ENCODE measurements at regions not wholly inside any gene's neighbourhood (a gene's known extent, or its start where the extent isn't known, plus 50 kb on each side); places are given as distances from the start of the nearest gene placed in this dataset.

DNA sequence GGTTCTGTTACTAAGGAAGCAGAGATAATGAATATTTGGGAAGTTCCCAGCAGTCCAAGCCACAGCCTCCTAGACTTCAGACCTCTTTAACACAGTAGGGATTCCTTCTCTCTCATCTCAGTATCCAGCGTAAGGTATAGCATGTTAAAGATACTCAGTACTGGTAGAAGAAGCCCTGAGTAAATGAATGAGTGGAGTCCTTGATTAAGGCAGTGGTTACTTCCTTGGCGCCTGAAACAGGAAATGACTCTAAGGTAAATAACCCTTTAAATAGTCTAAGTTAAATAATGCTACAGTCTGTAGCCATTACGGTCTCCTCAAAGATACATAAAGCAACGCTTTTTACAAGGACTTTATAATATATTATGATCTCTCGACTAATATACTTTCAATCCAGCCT, 650.8 kb upstream of the MIR17HG start:
- no peak for TF ChIP-seq GATA3 (IDR thresholded peaks at IDR 0.05; ENCODE audit: low read depth, low read length)

DNA sequence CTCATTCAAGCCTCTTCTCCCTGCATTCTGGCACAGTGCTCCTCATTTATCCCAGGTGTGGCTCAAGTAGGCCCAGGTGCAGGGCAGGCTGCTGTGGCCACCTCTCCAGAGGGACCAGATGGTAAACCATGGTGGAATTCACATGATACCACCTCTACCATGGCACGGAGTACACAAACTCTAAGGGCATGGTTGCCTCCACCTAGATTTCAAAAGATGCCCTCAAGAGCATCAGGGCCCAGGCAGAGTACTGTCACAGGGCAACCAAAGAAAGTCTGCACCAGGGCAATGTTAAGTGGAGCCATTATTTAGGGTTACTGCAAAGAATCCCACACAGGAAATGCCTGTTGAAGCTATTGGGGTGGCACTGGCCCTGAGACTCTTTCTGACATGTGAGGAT, 647.1 kb upstream of the MIR17HG start:
- TF ChIP-seq GATA2 (IDR thresholded peaks at IDR 0.05; ENCODE audit: low read depth, low read length) (no peak), GATA3 (IDR thresholded peaks at IDR 0.05; ENCODE audit: low read depth, low read length) (no peak)

- TF ChIP-seq GATA2 (IDR thresholded peaks at IDR 0.05; ENCODE audit: low read depth, low read length) (no peak), GATA3 (IDR thresholded peaks at IDR 0.05; ENCODE audit: low read depth, low read length) (no peak)
These were observed 646.2 kb upstream of the MIR17HG start for GRCh38 chr13:90701264-90701663.

- TF ChIP-seq GATA2 (IDR thresholded peaks at IDR 0.05; ENCODE audit: low read depth, low read length) (no peak), GATA3 (IDR thresholded peaks at IDR 0.05; ENCODE audit: low read depth, low read length) (no peak)
These were observed 645.4 kb upstream of the MIR17HG start for GRCh38 chr13:90702050-90702449.

DNA sequence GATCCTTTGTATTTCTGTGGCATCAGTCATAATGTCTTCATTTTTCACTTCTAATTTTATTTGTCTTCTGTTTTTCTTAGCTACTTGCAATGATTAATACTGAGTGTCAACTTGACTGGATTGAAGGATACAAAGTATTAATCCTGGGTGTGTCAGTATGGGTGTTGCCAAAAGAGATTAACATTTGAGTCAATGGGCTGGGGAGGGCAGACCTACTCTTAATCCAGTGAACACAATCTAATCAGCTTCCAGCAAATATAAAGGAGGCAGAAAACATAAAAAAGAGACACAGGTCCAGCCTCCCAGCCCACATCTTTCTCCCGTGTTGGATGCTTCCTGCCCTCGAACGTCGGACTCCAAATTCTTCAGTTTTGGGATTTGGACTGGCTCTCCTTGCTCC, 640.9 kb upstream of the MIR17HG start:
- TF ChIP-seq GATA3 (IDR thresholded peaks at IDR 0.05; ENCODE audit: low read depth, low read length) (no peak), GATA2 (IDR thresholded peaks at IDR 0.05; ENCODE audit: low read depth, low read length) (no peak)

DNA sequence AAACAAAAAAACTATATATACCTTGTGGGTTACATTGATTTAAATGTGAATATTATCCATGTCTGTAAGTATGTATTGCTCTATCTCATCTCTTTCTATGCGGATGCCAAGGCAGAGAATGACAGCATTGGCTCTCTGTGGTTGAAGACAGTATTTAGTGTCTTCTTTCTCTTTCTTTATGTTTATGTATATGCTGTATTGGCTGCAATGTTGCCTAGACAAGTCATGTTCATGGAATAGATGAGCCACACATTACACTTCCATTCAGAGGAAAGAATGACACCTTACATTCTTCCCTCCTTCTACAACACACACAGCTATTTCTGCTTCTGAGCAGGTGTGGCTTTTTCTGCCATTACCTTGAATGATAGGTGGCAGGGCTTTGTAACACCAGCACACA, 639.4 kb upstream of the MIR17HG start:
- TF ChIP-seq GATA3 (IDR thresholded peaks at IDR 0.05; ENCODE audit: low read depth, low read length): no peak
- no peak for TF ChIP-seq GATA2 (IDR thresholded peaks at IDR 0.05; ENCODE audit: low read depth, low read length)

DNA sequence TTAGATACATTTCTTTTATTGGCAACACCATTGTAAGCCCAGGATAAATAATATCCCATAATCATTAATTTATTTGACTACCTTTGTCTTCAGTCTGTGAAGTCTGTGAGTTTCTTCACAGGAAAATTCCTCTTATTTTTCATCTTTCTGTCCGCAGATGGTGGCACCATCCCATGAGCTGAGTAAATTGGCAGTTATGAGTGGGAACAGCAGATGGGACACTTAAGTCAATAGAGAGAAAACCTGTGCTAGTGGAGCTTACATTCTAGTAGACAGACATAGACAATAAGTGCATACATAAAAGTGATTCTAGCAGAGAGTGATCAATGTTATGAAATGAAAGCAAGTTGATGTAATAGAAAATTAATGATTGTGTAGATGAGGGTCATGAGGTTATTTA, 638.2 kb upstream of the MIR17HG start:
- TF ChIP-seq GATA3 (IDR thresholded peaks at IDR 0.05; ENCODE audit: low read depth, low read length) (no peak), GATA2 (IDR thresholded peaks at IDR 0.05; ENCODE audit: low read depth, low read length) (no peak)

GRCh38 chr13:90710164-90710759, 637.2 kb upstream of the MIR17HG start:
- TF ChIP-seq GATA3 (IDR thresholded peaks at IDR 0.05; ENCODE audit: low read depth, low read length) (no peak), GATA2 (IDR thresholded peaks at IDR 0.05; ENCODE audit: low read depth, low read length) (no peak)

DNA sequence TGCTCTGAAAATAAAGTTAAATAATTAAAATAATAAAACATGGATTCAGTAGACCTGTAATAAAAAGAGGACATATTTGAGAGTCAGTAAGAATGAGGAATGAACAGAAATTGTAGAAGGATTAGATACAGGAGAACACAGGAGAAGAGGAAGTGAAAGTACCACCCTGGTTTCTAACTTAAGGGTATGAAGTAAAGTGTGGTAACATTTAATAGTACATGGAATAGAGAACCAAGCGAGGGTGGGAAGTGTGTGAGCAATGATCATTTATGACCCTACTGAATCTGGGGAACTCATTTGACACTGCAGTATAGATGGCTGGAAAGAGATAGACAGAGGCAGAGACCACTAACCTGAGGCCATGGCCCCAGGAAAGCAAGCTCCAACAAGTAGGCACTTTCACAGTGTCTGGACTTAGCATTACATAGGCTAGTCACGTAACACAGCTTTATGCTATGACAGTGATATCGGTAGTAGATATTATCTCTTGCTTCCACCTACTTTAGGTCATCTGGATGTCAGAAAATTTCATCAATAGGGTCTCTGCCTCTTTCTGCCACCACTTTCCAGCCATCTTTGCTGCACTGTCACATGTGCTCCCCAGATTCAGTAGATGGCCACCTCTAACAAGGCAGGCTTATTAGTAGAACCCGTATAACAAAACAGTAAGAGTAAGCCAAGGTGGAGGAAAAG, 633.9 kb upstream of the MIR17HG start:
- TF ChIP-seq GATA2 (IDR thresholded peaks at IDR 0.05; ENCODE audit: low read depth, low read length): peak; percentile 86
- TF ChIP-seq GATA3 (IDR thresholded peaks at IDR 0.05; ENCODE audit: low read depth, low read length): peak; percentile 79

GRCh38 chr13:90715485-90715884, 632.0 kb upstream of the MIR17HG start:
- TF ChIP-seq GATA2 (IDR thresholded peaks at IDR 0.05; ENCODE audit: low read depth, low read length) (no peak), GATA3 (IDR thresholded peaks at IDR 0.05; ENCODE audit: low read depth, low read length) (no peak)

DNA sequence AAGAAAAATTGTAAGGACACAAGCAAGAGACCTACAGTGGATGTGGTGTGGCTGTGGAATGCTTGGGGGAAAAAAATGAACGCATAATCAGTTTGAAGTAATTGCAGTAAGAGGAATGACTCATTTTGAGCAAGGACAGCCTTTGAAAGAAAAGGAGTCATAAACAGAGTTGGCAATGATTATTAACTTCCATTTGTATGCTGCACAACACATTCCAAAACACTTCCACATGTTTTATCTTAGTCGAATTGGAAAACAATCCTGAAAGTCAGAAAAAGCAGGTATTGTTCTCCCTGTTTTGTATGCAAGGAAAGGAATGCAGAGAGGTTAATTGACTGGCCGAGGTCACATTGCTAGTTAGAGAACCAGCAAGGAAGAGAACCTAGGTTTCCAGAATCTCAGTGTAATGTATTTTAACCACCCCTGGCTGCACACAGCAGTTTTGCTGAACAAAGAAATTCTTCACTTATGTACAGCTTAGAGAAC, 630.0 kb upstream of the MIR17HG start:
- TF ChIP-seq GATA3 (IDR thresholded peaks at IDR 0.05; ENCODE audit: low read depth, low read length) (no peak), GATA2 (IDR thresholded peaks at IDR 0.05; ENCODE audit: low read depth, low read length) (no peak)

- TF ChIP-seq GATA3 (IDR thresholded peaks at IDR 0.05; ENCODE audit: low read depth, low read length) (no peak), GATA2 (IDR thresholded peaks at IDR 0.05; ENCODE audit: low read depth, low read length) (no peak)
These were observed 628.0 kb upstream of the MIR17HG start for GRCh38 chr13:90719461-90719860.

- no peak for TF ChIP-seq GATA2 (IDR thresholded peaks at IDR 0.05; ENCODE audit: low read depth, low read length)
- no peak for TF ChIP-seq GATA3 (IDR thresholded peaks at IDR 0.05; ENCODE audit: low read depth, low read length)
These were observed 625.5 kb upstream of the MIR17HG start for GRCh38 chr13:90721937-90722336.

- TF ChIP-seq GATA2 (IDR thresholded peaks at IDR 0.05; ENCODE audit: low read depth, low read length): no peak
- TF ChIP-seq GATA3 (IDR thresholded peaks at IDR 0.05; ENCODE audit: low read depth, low read length): no peak
These were observed 624.1 kb upstream of the MIR17HG start for GRCh38 chr13:90723381-90723780.

DNA sequence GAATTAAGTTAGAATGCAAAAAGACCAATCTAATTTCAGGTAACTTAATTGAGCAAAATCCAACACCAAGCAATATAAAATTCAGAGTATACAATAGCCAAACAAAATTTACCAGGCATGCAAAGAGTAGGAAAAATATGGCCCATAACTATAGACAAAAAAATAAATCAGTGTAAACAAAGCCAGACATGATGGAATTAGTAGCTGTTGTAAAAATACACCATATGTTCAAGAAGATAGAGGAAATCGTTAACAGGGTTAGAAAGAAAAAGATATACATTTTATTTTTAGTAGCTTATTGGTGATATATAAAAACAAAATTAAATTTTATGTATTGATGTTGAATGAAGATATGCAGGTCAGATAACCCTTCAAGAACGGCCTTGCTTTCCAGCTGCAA, 621.1 kb upstream of the MIR17HG start:
- TF ChIP-seq GATA3 (IDR thresholded peaks at IDR 0.05; ENCODE audit: low read depth, low read length) (no peak), GATA2 (IDR thresholded peaks at IDR 0.05; ENCODE audit: low read depth, low read length) (no peak)

Measured in SH-SY5Y (cell line).